Endothelial cell of umbilical vein (primary cell): ENCODE measurements at regions not wholly inside any gene's neighbourhood (a gene's known extent, or its start where the extent isn't known, plus 50 kb on each side); places are given as distances from the start of the nearest gene placed in this dataset.

Experiments
- BruUV-seq: library from RNA; stranded (reverse); fragments of 400-500 nt; replicated peaks from 2 replicates; lab custom pipeline; 2021; lab: Mats Ljungman, UMichigan
- CTCF ChIA-PET: fragments of 300-600, 350-600 bp; sonication (Branson Sonifier 250); formaldehyde crosslinking; loops from one replicate; lab custom pipeline; 2021; ENCODE audit warnings: antibody characterized with exemption, inconsistent platforms; lab: Charles Lee
- POLR2A ChIA-PET: fragments of 300-600, 350-600 bp; sonication (Branson Sonifier 250); formaldehyde crosslinking; loops from one replicate; lab custom pipeline; 2021; ENCODE audit warnings: antibody characterized with exemption, inconsistent platforms; lab: Charles Lee
- DNase-seq: peaks from one replicate; pipeline ENCODE4 v3.0.0-alpha.2; 2011; ENCODE audit warnings: low read depth, low spot score
- FAIRE-seq: peaks from 2 replicates; lab custom pipeline; 2011; peaks lifted over from hg19 to GRCh38; lab: Jason Lieb, UNC
- H2AFZ ChIP-seq: 2 replicates; pipeline ENCODE4 v1.6.0; 2012; ENCODE audit warnings: low read depth, low read length, control low read depth, inconsistent platforms
- H3K27ac ChIP-seq: 2 replicates; pipeline ENCODE4 v1.5.1; 2011; ENCODE audit warnings: low read depth, mild to moderate bottlenecking, control low read depth, low read length, moderate library complexity; ENCODE audit not compliant: insufficient read depth
- H3K27me3 ChIP-seq, 2 experiments: 2 replicates each; pipeline versions ENCODE4 v1.6.0 to v1.6.1; 2011; ENCODE audit warnings: low read length in 2 of 2, mixed read lengths in 1 of 2; ENCODE audit not compliant: control insufficient read depth in 2 of 2, insufficient read depth in 2 of 2
- H3K36me3 ChIP-seq, 2 experiments: 2 replicates in 1 of 2; 3 replicates in 1 of 2; pipeline ENCODE4 v1.5.1; 2011; ENCODE audit warnings: low read length in 2 of 2, mild to moderate bottlenecking in 1 of 2, moderate library complexity in 1 of 2; ENCODE audit not compliant: control insufficient read depth in 2 of 2, insufficient read depth in 2 of 2; ENCODE audit errors: extremely low read depth in 1 of 2
- H3K4me1 ChIP-seq: 3 replicates; pipeline ENCODE4 v1.5.1; 2011; ENCODE audit warnings: mild to moderate bottlenecking, low read length; ENCODE audit not compliant: control insufficient read depth, insufficient read depth; ENCODE audit errors: extremely low read depth
- H3K4me2 ChIP-seq: 2 replicates; pipeline ENCODE4 v1.6.1; 2011; ENCODE audit warnings: low read length, control low read depth, mixed read lengths; ENCODE audit not compliant: insufficient read depth
- H3K4me3 ChIP-seq, 3 experiments: fragments of 200-600 bp in 1 of 3; sonication (generic), shearing (Covaris generic) in 1 of 3; replicated peaks in 1 of 3; 2 replicates each; pipeline ENCODE4 v1.5.1; 2011 to 2016; ENCODE audit warnings: control low read depth in 3 of 3, low read length in 3 of 3, mild to moderate bottlenecking in 2 of 3, inconsistent platforms in 1 of 3, low read depth in 1 of 3, moderate library complexity in 1 of 3; ENCODE audit not compliant: insufficient read depth in 1 of 3
- H3K79me2 ChIP-seq: 2 replicates; pipeline ENCODE4 v1.6.0; 2012; ENCODE audit warnings: low read length, inconsistent platforms; ENCODE audit not compliant: control insufficient read depth, insufficient read depth
- H3K9ac ChIP-seq: replicated peaks from 2 replicates; pipeline ENCODE3; 2011; ENCODE audit warnings: low read length, control low read depth; ENCODE audit not compliant: insufficient read depth; ENCODE audit errors: extremely low read depth
- H3K9me1 ChIP-seq: replicated peaks from 3 replicates; pipeline ENCODE4 v1.6.0; 2011; ENCODE audit warnings: mild to moderate bottlenecking, low read length; ENCODE audit not compliant: control insufficient read depth, insufficient read depth; ENCODE audit errors: extremely low read depth
- H3K9me3 ChIP-seq: replicated peaks from 2 replicates; pipeline ENCODE4 v1.5.1; 2012; ENCODE audit warnings: low read length, inconsistent platforms; ENCODE audit not compliant: control insufficient read depth, insufficient read depth
- H4K20me1 ChIP-seq: replicated peaks from 2 replicates; pipeline ENCODE3; 2011; ENCODE audit warnings: mild to moderate bottlenecking, low read length; ENCODE audit not compliant: control insufficient read depth, insufficient read depth; ENCODE audit errors: extremely low read depth
- CTCF ChIP-seq, 2 donors: IDR thresholded peaks; 1 replicate in 1 of 2; 2 replicates in 1 of 2; pipeline ENCODE4 v1.5.1; 2011; ENCODE audit warnings: low read length in 2 of 2, mild to moderate bottlenecking in 2 of 2, moderate library complexity in 2 of 2, control low read depth in 1 of 2, inconsistent platforms in 1 of 2, low read depth in 1 of 2; ENCODE audit not compliant: insufficient read depth in 1 of 2; ENCODE audit errors: extremely low read depth in 1 of 2
- EZH2 ChIP-seq: IDR thresholded peaks from 2 replicates; pipeline ENCODE4 v1.6.1; 2012; ENCODE audit warnings: borderline replicate concordance, low read depth, mild to moderate bottlenecking, moderate library complexity, low read length, inconsistent platforms; ENCODE audit not compliant: severe bottlenecking
- FOS ChIP-seq: IDR thresholded peaks from 2 replicates; pipeline ENCODE4 v1.6.1; 2011; ENCODE audit warnings: mild to moderate bottlenecking, low read length, moderate library complexity, borderline replicate concordance; ENCODE audit not compliant: insufficient read depth
- GATA2 ChIP-seq: IDR thresholded peaks from 2 replicates; pipeline ENCODE4 v1.7.0; 2011; ENCODE audit warnings: low read depth, mild to moderate bottlenecking, moderate library complexity, mixed read lengths, low read length; ENCODE audit not compliant: insufficient read length, insufficient read depth
- JUN ChIP-seq: IDR thresholded peaks from 2 replicates; pipeline ENCODE4 v1.6.1; 2011; ENCODE audit warnings: borderline replicate concordance, low read depth; ENCODE audit not compliant: insufficient read length, insufficient read depth
- MAX ChIP-seq: IDR thresholded peaks from 2 replicates; pipeline ENCODE4 v1.6.1; 2011; ENCODE audit not compliant: insufficient read depth, insufficient read length
- MYC ChIP-seq: IDR thresholded peaks from one replicate; pipeline ENCODE4 v1.6.1; 2011; ENCODE audit warnings: mild to moderate bottlenecking, low read depth, low read length
- POLR2A ChIP-seq: IDR thresholded peaks from 2 replicates; pipeline ENCODE4 v1.6.1; 2012; ENCODE audit warnings: low read depth, mild to moderate bottlenecking, control low read depth, low read length
- POLR2AphosphoS5 ChIP-seq: IDR thresholded peaks from 2 replicates; pipeline ENCODE4 v1.6.1; 2012; ENCODE audit warnings: low read depth, mild to moderate bottlenecking, control low read depth, low read length, moderate library complexity; ENCODE audit not compliant: insufficient read depth
- dilution Hi-C: fragments of 300-500 bp; cut with MboI; formaldehyde crosslinking; loops from one replicate; pipeline ENCODE4 v1.15.0; 2019; ENCODE audit warnings: low sequenced_read_pairs; ENCODE audit not compliant: extremely low pct_ligation_motif_present
- intact Hi-C: fragments of 100-400 bp; cut with micrococcal nuclease; formaldehyde crosslinking; loops from one replicate; pipeline ENCODE4 v1.10.0; 2022

GRCh38 chr4:10973686-10974085 is 289.1 kb upstream of the CLNK start:
- no peak overlapping the region for H3K4me3 ChIP-seq
- no TSS peak for BruUV-seq
- ChIA-PET CTCF (no interaction called here), POLR2A (no interaction called here)
- H3K36me3 ChIP-seq, result no peaks in the 10 kb centered on the region
- no peak overlapping the region for H3K4me2 ChIP-seq
- H4K20me1 ChIP-seq, result no peaks in the 10 kb centered on the region
- H2AFZ ChIP-seq, result no peak overlapping the region
- intact Hi-C loops (no loop called here), dilution Hi-C loops (no loop called here)
- H3K27me3 ChIP-seq, result no peaks in the 10 kb centered on the region
- FAIRE-seq, result no peak
- no peak overlapping the region for H3K9ac ChIP-seq
- H3K9me3 ChIP-seq, result no peaks in the 10 kb centered on the region
- H3K4me1 ChIP-seq, result no peaks in the 10 kb centered on the region
- H3K27ac ChIP-seq, result no peak overlapping the region
- TF ChIP-seq JUN (no peak), MYC (no peak), GATA2 (no peak), EZH2 (no peak), FOS (no peak), MAX (no peak), CTCF (IDR thresholded peaks at IDR 0.05; ENCODE audit: extremely low read depth in 1 of 2, insufficient read depth in 1 of 2, low read depth in 1 of 2, low read length in 2 of 2) (no peak), POLR2A (no peak), POLR2AphosphoS5 (no peak)
- no peak for DNase-seq
- no peaks in the 10 kb centered on the region for H3K79me2 ChIP-seq
- H3K9me1 ChIP-seq, result no peaks in the 10 kb centered on the region
